ENCODE measurements at regions not wholly inside any gene's neighbourhood (a gene's known extent, or its start where the extent isn't known, plus 50 kb on each side); places are given as distances from the start of the nearest gene placed in this dataset.
A peak's percentile ranks its signal among the peaks of the same experiment; 100 is the strongest.
"Not testable (repeated sequence)": the region's sequence is repeated elsewhere in the genome, so short reads cannot be mapped to it uniquely, and the experiment has no call there.

DNA sequence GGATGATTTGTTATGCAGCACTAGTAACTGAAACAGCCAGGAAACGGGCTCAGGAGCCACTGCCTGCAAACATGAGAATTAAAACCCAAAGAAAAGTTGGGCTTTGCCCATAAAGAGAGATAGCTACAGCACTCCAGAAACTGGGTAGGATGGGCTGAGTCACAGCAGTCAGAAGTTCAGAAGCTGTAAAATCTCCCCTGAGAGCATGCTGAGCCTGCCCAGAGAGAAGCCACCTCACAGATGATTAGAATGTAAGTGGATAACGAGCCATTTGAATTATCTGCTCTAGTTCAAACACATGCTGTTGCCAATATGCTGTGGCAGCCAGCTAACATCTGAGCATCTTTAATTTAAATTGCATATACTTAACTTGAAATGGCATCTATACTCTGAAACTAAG lies 388.1 kb upstream of the ACVR2A start:
- peak; percentile 44 to 84 for DNase-seq

DNA sequence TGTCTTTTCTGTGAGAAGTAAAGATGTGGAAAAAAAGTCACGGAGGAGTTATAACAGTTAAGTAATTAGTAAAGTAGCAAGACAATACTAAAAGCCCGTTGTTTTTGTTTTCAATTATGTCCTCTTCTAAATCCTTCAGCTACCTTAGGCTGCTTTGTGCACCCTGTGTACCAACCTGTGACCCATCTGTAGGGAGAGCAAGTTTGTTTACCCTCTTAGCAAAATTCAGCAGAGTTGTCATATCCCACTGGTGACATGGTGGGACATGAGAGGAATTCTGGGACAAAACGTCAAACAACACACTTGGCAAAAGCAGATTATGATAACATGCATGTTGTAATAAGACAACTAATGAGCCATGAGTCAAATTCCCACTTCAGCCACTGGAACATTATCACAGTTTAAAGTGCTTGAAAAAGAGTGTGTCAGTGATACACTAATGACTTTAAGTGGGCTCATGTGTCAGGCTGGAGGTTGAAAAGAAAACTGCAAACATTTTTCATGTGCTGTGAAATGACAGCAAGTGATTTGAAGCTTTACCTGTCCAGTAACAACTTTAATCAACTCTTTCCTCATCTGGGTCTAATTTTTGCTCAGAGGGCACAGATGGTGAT lies 392.8 kb upstream of the ACVR2A start:
- DNase-seq = peak; percentile 16 to 47

DNA sequence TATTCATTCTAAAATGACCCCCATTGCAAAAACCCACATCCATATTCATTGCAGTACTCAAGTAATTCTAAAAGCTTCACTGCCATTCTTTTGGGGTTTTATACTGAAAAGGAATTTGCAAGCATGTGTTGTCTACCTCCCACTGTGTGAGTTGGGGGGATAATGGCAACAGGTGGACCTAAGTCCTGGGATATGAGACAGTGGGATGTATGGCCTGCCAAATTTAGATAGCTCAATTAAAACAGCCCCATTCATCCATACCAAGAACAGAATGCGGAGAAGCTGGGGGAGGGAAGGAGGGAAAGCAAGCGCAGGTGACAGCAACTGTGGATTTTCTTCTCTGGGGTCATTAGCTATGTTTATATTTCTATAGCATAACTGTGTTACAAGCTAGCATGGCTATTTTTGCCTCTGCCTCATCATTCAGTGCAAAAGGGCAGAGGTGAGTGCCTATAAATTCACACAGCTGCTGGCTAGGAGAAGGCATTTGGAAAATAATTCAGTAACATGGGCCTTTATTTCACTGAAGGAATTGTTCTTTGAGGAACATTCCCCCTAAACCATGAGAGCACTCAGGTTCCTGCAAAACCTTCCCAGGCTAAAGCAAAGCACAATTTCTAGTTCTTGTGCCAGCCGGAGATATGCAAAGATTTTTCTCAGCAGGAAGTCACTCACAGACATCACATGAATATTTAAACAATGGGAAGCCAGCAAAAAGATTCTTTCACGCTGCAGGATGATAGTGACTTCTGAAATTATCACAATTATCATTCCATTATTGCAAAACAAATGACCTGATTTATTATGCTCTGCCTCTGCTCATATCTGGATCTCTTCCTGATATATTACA lies 393.9 kb upstream of the ACVR2A start:
- DNase-seq = no peak

DNA sequence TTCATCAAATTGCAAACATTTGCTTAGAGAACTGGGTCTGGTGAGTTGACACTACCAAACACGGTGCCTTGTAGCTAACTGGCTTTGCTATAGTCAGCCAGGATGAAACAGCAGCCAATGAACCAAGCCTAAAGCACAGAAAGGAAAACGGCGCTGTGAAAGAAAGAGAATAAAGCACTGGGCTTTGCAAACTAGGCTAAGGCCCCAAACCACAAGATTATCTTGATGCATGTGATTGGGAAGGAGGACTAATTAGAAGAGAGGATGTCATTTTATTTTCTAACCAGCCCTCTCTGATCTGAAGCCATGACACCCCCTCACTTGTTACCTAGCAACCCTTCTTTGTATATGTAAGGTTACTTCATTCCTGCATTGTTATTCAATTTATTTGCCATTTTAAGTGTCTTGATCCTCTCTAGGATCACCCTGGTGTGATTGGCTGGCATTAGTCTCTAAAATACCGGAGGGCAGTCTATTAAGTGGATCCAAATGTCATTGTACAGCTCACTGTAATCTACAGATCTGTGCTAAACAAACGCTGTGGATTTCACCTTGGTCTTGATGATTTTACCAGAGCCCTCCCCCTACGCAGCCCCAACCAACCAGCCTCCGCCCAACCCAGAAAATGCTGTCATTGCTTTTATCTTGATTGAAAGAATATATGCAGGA lies 395.4 kb upstream of the ACVR2A start:
- peak in 1 of 2 experiments; percentile 15 for DNase-seq

DNA sequence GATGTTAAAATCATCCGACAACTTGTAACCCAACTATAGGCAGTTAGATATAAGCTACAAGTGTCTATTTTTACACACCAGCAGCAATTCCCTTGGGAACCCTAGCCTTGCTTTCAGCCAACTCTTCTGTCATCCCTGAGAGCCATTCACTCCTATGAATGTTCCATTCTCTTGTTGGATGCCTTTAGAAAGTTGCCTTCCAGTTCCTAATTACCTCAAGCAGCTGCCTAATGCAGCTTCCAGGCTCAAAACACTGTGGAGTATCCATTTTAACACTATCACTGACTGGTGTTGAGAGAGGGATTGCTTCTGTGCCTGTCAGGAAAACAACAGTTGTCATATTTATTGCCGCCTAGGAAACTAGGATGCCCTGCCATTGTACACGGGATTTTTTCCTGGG lies 402.0 kb upstream of the ACVR2A start:
- DNase-seq = no peak

DNA sequence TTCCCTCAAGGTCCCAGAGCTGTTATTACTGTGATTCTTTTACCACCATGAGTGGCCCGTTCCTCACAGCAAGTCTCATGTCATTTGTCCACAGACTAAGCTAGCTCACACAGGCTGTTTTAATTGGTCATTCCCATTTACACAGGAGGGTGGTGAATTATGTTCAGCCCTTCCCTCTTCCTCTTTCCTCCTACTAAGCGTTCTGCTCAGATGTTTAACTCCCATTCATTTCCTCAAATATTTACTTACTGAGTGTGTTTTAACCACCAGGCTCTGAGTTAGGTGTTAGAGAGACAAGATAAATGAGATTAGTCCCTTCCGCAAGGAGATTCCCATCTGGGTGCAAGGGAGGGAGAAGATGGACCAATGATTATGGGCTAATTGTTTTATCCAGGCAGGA lies 403.6 kb upstream of the ACVR2A start:
- no peak for DNase-seq

DNA sequence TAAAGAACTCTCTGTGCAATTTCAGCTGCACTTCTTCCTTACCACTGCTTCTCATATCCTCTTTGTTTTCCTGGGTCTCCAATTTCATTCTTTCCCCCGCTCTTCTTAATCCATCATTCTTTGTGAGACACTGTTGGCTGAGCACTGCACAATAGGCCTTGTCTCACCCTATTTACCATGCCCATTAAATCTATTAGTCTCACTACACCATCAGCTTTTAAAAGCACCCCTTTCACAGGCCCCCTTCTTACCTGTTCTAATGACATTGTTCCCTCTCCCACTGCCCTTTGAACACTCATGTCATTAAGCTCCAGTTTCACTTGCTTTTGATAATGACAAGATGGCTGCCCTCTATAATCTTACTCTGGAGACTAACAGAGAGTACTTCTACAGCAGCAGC lies 404.1 kb upstream of the ACVR2A start:
- DNase-seq = no peak

DNA sequence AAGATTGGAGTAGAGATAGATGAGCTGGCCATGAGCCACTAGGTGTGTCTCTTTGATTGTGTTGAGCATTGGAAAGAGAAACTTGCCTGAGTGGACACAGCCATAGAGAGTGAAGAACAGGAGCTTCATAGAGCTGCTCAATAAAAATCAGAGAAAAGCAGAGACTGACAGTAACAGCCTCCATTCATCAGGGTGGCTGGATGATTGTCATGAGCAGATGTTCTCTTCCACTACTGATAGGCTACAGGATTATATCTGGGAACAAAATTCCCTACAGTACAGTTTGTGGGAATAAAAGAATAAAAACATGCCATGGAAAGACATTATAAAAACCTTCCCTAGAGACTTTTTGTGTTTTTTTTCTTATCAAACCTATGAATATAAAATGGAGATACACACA lies 404.8 kb upstream of the ACVR2A start:
- DNase-seq = no peak

DNA sequence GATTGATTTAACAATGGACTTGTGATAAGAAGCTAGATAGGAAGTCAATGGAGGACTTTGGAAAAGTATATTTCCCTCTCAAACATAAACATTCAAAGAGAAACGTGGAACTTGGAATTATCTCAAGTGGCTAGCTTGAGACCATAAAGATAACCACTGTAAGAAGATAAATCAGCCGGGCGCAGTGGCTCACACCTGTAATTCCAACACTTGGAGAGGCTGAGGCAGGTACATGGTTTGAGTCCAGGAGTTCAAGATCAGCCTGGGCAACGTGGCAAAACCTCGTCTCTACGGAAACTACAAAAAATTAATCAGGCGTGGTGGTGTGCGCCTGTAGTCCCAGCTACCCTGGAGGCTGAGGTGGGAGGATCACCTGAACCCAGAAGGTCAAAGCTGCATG lies 405.9 kb upstream of the ACVR2A start:
- no peak for DNase-seq

DNA sequence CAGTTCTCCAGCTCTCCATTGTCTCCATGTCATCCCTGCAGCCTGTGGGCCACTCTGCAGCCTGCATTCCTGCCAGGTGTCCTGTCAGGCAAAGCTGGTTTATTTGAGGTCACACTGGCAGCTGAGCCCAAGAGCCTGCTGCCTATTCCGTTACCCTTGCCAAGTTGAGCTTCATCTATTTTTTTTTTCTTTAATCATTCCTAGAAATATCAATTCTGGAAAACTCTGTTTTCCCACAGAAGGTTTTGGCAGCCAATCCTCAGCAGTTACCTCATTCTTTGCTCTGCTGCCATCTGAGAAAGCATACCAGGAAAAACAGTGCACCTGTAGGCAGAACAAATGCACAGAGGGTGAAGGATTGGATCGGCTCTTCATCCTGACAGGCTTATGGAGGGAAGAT lies 411.0 kb upstream of the ACVR2A start:
- DNase-seq = no peak

DNA sequence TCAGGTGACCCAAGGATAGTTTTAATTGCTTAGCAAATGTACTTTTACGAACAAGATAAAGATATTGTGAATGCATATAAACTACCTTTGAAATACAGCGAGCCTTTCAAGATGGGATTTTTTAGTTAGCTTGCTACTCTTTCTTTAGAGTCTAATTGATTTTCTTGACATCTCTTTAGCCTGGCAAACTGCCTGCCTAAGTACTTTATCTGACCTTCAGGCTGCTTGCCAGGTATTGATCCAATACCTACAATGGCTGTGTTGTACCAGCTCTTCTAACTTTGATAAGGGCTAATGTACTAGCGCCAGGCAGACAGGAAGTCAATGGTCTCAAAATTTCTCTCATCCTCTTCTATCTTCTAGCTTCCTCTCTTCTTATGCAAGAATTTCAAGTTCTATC lies 414.4 kb upstream of the ACVR2A start:
- DNase-seq = no peak

DNA sequence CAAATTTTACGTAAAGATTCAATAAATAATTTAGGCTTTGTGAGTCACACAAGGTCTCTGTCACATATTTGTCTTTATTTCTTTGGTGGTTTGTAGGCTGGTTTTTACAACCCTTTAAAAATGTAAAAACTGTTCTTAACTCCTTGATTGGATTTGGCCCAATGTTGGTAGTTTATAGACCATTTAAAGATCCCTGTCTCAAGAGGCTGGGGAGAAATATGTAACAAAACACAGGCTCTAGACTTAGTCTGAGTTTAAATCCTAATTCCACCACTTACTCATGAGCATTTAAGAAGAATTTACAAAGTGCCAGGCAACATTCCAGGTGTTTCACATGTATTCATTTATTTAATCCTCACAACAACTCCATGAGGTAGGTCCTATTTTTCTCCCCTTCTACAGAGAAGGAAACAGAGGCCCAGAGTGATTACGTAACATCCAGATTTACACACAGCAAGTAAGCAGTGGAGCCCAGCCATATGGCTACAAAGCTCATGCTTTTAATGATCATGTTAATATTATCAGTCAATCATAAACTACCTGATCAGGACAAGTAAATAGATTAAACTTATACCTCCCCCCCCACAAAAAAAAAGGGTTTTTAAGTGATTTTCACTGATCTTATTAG lies 416.6 kb upstream of the ACVR2A start:
- no peak for DNase-seq

DNA sequence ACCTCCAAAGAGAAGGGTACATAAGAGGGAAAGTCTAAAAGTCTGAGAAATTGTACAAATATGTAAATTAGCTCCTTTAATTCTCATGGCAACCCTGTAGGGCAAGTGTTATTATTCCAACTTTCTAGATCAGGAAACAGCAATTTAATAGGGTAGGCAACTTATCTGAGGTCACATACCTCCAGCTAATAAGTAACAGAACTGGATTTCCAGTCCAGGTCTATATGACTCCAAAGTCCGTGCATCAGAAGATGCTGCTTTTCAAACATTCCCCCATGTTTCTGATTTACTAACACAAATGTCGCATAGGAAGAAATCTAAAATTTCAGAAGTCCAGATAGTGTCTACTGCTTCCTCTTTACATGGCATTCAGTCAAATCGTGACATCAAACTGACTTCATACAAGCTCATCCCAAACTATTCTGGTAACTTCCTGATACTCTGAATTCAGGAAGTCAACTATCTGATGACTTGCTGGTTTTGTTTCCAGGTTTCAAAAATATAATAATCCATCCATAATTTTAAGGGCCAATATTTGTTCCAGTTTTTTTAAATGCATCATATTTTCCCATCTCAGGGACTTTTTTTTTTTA lies 419.3 kb upstream of the ACVR2A start:
- no peak for DNase-seq

DNA sequence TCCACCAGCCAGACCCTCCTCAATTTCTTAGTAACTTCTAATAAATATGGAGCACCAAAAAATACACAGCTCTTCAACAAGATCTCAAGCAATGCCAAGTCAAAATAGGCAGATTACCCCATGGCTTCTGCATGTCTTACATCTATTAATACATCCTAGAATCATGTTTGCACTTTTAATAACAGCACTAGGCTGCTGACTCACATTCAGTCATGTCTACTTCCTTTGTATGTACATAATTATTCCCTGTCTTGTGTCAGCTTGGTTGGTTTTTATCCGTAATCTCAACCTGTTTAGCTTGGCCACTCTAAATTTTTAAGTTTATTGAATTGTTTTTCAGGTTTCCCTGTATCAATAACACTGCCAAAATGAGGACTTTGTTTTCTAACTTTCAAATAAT lies 420.1 kb upstream of the ACVR2A start:
- DNase-seq = no peak

DNA sequence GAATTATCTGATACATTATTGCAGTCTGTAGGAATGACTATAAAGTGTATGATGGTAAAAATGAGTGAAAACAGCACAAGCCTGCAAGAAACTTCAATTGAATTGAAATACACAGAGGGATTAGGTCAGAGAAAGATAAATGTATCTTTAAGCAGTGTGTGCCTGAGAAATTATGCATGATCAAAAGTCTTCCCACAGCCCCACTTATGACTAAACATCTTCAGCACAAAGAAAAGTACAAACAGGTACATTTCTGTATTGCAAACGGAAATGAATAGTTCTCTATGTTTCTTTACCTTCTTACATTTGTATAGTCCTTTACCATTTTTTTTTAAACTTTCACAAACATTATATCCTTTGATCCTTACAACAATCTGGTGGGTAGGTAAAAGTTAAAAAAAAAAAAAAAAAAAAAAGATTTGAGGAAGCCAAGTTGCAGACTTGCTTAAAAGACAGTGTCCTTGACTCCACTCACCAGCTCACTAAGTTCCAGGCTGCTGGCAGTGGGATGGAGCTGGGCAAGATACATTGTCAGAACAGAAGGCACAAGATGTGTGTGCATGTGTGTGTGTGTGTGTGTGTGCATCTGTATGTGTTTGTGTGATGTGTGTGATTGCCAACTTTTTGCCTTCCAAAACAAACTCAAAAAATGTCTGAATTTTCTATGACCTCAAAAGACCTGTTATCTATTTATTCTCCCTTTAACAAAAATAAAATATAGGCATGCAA lies 423.7 kb upstream of the ACVR2A start:
- no peak for DNase-seq

DNA sequence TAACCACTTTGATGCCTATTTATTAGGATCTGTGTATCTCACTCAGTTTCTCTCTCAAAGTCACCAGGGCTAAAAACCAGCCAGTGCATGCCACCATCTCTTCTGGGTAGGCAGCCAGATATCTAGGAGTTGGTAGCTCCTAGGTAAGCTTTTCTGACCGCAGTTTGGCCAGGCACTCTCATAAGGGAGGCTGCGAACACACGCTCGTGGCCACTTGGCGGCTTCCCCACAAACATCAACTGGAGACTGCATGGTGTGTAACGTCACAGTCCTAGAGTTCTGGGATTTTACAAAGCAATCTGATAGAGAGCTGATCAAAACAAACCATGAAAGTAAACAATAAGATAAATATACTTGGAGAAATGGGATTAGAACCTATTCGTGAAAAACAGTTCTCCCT lies 424.3 kb upstream of the ACVR2A start:
- DNase-seq = no peak

DNA sequence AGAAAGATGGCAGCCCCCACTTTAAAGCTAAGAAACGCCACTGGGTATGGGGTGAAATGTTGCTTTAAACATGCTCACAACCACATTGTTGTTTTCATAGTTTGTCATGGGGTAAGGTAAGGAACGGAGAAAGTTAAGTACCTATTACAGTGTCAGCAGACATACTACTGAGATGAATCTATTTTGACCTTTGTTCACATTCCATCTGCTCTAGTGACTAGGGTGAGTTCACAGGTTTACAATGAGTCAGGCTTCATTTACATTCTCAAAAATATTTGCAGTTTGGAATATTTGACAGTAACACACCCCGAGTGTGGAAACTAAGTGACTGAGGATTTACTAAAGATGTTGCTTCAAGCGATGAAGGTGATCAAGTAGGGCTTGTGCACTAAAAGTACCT lies 428.7 kb upstream of the ACVR2A start:
- no peak for DNase-seq

DNA sequence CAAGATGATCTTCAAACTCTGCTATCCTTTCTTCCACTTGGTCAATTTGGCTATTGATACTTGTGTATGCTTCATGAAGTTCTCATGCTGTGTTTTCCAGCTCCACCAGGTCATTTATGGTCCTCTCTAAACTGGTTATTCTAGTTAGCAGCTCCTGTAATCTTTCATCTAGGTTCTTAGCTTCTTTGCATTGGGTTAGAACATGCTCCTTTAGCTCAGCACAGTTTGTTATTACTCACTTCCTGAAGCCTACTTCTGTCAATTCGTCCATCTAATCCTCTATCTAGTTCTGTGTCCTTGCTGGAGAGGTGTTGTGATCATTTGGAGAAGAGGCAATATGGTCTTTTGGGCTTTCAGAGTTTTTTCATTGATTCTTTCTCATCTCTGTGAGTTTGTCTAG lies 430.2 kb upstream of the ACVR2A start:
- DNase-seq = not testable (repeated sequence)

DNA sequence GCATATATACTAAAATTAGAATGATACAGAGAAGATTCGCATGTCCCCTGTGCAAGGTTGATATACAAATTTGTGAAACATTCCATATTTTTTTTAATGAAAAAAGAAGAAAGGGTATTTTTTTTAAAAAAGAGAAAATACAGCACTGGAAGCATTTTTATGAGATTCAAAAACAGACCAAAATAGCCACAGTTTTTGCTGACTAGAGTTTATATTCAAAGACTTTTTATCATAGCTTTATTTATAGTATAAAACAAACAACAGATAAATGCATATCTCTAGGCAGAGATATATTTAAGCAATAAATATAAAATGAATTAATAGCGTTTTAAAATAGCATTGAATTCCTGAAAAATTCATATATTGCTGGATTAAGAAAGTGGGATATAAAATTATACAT lies 436.5 kb upstream of the ACVR2A start:
- no peak for DNase-seq

DNA sequence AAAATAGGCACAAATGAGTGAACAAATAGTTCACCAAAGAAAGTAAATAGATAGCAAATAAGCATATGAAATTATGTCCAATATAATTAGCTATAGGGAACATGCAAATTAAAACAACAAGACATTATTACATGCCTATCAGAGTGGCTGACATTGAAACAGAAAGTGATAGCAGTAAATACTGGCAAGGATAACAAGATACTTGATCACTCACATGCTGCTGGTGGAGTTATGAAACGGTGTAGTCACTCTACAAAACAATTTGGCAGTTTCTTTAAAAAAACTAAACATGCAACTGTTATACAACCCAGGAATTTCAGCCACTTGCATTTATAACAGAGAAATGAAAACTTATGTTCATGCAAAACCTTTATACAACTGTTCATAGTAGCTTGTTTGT lies 439.2 kb upstream of the ACVR2A start:
- no peak for DNase-seq

DNA sequence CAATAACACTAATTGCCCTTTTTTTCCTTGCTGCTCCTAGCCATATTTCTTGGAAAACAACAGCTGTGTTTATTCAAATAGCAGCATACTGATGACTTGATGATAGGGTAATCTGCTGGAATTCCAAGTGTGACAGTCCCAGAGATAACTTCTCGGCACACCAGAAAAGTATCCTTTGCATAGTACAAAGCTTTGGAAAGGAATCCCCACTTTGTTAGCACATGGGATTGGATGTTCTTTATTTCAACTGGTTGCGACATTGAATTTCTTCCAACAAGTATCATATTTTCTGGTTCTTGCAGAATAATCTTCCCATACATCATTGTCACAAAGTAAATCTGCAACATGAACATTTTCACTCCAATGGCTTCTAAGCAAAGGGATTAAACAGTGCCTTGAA lies 445.8 kb upstream of the ACVR2A start:
- no peak for DNase-seq

DNA sequence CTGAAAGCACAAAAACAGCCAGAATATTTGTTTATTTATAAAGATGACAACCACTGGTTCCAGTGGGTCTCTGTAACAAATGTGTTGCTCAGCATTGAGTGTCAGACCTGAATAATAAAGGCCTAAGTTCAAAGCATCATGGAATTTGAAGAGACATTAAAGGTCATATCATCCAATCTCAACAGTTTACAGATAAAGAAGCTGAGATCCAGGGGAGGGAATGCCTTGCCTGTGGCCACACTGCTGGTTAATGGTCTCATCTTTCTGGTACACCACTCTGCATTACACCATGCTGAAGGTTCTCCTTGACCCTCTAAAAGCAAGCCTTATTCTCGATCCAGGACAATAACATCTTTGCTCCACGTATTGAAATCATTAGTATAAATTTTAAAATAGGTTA lies 446.5 kb upstream of the ACVR2A start:
- no peak for DNase-seq

DNA sequence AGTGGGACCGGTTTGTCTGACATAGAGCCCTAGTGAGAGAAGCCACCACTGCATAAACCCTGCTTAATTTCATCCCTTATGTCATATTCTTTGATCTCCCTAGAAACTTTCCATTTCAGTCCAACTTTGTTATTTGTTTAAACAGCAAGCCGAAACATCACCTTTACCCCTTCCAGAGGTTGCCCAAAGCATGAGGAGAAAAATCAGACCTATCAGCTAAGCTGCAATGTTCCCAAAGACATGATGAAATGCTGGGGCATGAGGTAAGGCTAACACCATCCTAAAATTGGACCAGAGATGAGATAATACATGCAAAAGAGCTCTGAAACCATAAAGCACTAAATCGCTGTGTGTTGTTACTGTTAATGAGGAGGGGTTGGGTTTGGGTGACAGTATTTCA lies 447.9 kb upstream of the ACVR2A start:
- DNase-seq = no peak
